Spleen (tissue), 11 donors: ENCODE measurements at regions not wholly inside any gene's neighbourhood (a gene's known extent, or its start where the extent isn't known, plus 50 kb on each side); places are given as distances from the start of the nearest gene placed in this dataset.
"Not testable (repeated sequence)": the region's sequence is repeated elsewhere in the genome, so short reads cannot be mapped to it uniquely, and the experiment has no call there.

Experiments
- DNase-seq: peaks from one replicate; pipeline ENCODE4 v3.0.0-alpha.2; 2020
- H3K27ac ChIP-seq, 8 donors: fragments of 200-600 bp; sonication (generic) in 7 of 8; 1 replicate in 4 of 8; 2 replicates in 4 of 8; pipeline versions ENCODE4 v1.5.0 to v1.8.0; 2016 to 2021; ENCODE audit warnings: inconsistent platforms in 4 of 8, mild to moderate bottlenecking in 4 of 8, moderate library complexity in 1 of 8
- H3K27me3 ChIP-seq, 7 donors: fragments of 200-600 bp; sonication (generic) in 6 of 7; replicated peaks in 1 of 7; 1 replicate in 4 of 7; 2 replicates in 3 of 7; pipeline versions ENCODE4 v1.5.0 to v1.8.0; 2016 to 2021; ENCODE audit warnings: inconsistent platforms in 3 of 7, mild to moderate bottlenecking in 1 of 7
- H3K36me3 ChIP-seq, 6 donors: fragments of 200-600 bp; sonication (generic) in 5 of 6; 1 replicate in 4 of 6; 2 replicates in 2 of 6; pipeline versions ENCODE4 v1.5.0 to v1.8.0; 2016 to 2021; ENCODE audit warnings: inconsistent platforms in 2 of 6
- H3K4me1 ChIP-seq, 6 donors: fragments of 200-600 bp; sonication (generic) in 5 of 6; 1 replicate in 3 of 6; 2 replicates in 3 of 6; pipeline versions ENCODE4 v1.5.0 to v1.8.0; 2016 to 2021; ENCODE audit warnings: inconsistent platforms in 3 of 6
- H3K4me3 ChIP-seq, 8 donors: fragments of 200-600 bp; sonication (generic) in 7 of 8; 1 replicate in 4 of 8; 2 replicates in 4 of 8; pipeline versions ENCODE4 v1.5.0 to v1.8.0; 2016 to 2021; ENCODE audit warnings: inconsistent platforms in 4 of 8, mild to moderate bottlenecking in 4 of 8, moderate library complexity in 2 of 8
- H3K9me3 ChIP-seq, 8 donors: fragments of 200-600 bp; sonication (generic) in 7 of 8; 1 replicate in 4 of 8; 2 replicates in 4 of 8; pipeline versions ENCODE4 v1.5.0 to v1.8.0; 2016 to 2021; ENCODE audit warnings: inconsistent platforms in 4 of 8
- POLR2A ChIP-seq, 3 donors: fragments of 450-650 bp; IDR thresholded peaks; one replicate each; pipeline ENCODE4 v1.5.1; 2017; ENCODE audit warnings: antibody characterized with exemption in 3 of 3, mild to moderate bottlenecking in 1 of 3
- POLR2AphosphoS5 ChIP-seq, 3 donors: sonication (generic); formaldehyde crosslinking; IDR thresholded peaks; one replicate each; pipeline ENCODE4 v1.5.1; 2017; ENCODE audit warnings: antibody characterized with exemption in 3 of 3
- WGBS, 5 donors: extraction: QIAGEN DNeasy Blood & Tissue Kit in 3 of 5; methylation state at CpG; one replicate each; pipeline versions ENCODE4 v1.1.5 to v1.1.7; 2013 to 2018; 5-methylcytosine and 5-hydroxymethylcytosine counted together
- intact Hi-C: fragments of 100-400 bp; cut with DNase I; formaldehyde crosslinking; loops from one replicate; pipeline ENCODE4 v1.15.0; 2023; ENCODE audit warnings: low total_unique reads
- TF ChIP-seq, protein P1 (sequence below), 11 experiments: fragments of 200-600 bp in 7 of 11; fragments of 450-650 bp in 4 of 11; sonication (generic) in 4 of 11; IDR thresholded peaks in 8 of 11; conservative IDR thresholded peaks in 3 of 11; 1 replicate in 7 of 11; 2 replicates in 4 of 11; pipeline versions ENCODE4 v1.4.0 to v1.8.0; 2016 to 2021; ENCODE audit warnings: antibody characterized with exemption in 11 of 11, inconsistent platforms in 4 of 11, mild to moderate bottlenecking in 1 of 11
- donor health status: healthy with polysubstance abuse.
- donor health status: DM: no; HTN: no; CAD: no; lungs with moderate emphysema.
- donor health status: DM: no; HTN: no; CAD: no.
- donor health status: Bipolar disorder and iron deficiency.
- donor health status: healthy.
- donor health status: DM: no; HTN: no; CAD: no.
- donor health status: DM: yes; HTN: yes; CAD: no.

DNA sequence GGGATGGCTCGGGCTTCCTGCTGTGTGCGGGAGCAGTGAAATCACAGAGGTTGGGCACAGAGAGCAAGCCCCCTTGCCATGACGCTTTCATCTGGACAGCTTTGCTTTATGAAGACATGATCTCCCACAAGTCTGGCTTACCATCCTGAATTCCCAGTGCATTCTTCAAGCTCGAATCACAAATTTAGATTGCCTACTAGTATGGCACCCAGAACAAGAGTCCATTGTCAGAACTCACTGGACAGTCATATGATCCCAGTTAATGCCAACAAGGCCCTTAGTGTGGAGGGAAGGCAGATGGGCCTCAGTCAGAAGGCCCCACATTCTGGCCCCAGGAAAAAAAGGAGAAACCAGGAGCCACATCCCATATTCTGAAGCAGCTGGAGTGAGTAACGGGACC, 147.3 kb upstream of the FOXQ1 start:
- WGBS, 5 donors = 72 to 82% (median 75%) methylated on average over 5 of the region's 5 CpGs
- H3K27me3 ChIP-seq = peaks cover 0 to 13% (median 0%) of the 10 kb centered on the region in 7 donors
- DNase-seq = no peak
- H3K9me3 ChIP-seq = no peaks in the 10 kb centered on the region
- no peak overlapping the region for H3K4me3 ChIP-seq
- intact Hi-C loops = no loop called here
- TF ChIP-seq POLR2A (IDR thresholded peaks at IDR 0.05) = no peak
- no peaks in the 10 kb centered on the region for H3K4me1 ChIP-seq
- no peak overlapping the region for H3K27ac ChIP-seq
- no peaks in the 10 kb centered on the region for H3K36me3 ChIP-seq

DNA sequence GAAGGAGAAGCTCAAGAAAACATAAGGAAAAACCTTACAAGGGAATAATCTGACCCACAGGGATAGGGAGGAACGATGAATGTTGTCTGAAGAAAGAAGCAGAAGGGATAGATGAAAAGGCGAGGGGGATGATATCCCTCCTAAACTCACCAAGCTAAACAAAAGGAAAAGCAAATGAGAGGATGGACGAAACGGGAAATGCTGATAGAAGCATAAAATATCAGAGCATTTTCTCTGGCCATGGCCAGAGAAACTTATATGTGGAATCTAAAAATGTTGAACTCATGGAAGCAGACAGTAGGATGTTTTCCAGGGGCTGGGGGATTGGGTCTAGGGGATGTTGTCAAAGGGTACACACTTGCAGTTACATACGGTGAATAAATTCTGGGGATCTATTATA, 148.4 kb upstream of the FOXQ1 start:
- WGBS, 5 donors = 68 to 88% (median 82%) methylated on average over 5 of the region's 5 CpGs

DNA sequence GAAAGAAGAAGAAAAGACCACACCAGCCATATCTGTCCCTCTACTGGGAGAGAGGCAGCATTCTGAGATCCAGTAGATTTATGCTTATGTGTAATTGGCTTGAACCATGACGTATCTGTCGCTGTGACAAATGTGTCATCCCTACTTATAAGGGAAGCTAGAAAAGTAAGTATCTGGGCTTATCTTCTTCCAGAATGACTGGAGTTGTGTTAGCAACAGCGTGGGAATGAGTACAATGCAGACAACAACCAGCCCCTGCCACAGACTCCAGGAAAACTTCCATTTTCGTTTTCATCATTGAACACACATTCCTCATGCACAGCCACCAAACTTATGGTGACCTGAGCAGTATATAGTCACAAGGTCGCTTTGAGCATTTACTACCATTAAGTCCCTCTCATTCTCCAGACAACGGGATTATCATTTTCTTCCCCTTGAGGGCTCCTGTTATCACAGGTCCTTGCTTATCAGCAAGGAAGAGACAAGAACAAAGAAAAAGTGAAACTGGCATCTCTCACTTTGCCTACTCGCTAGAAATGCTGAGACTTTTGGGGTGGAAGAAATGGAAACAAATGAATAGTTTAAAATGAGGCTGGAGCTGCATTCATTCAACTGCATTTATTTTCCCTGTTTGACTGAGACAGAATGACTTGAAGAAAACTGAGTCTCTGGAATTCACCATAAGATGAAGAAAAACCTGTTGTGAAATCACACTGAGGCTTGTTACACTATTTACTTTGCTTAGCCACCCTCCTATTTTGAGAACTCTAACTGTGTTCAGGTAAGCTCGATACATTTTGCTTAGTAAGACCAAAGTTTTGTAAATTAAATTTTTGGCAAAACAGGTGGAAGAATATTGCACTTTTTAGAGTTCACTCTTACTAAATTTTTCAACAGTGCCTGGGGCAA, 149.3 kb upstream of the FOXQ1 start:
- intact Hi-C loops = no loop called here
- Histone ChIP-seq H3K9me3 (peaks cover 0 to 3% (median 0%) of the 10 kb centered on the region in 8 donors), H3K36me3 (no peaks in the 10 kb centered on the region), H3K4me1 (no peaks in the 10 kb centered on the region), H3K27me3 (peaks cover 0 to 17% (median 0%) of the 10 kb centered on the region in 7 donors), H3K4me3 (peak overlapping the region in 5 of 8 donors; percentile 2 to 50 (median 19)), H3K27ac (peak overlapping the region in 1 of 8 donors; percentile 14)
- WGBS, 5 donors = 56 to 79% (median 68%) methylated on average over 8 of the region's 8 CpGs
- TF ChIP-seq, protein P1, sequence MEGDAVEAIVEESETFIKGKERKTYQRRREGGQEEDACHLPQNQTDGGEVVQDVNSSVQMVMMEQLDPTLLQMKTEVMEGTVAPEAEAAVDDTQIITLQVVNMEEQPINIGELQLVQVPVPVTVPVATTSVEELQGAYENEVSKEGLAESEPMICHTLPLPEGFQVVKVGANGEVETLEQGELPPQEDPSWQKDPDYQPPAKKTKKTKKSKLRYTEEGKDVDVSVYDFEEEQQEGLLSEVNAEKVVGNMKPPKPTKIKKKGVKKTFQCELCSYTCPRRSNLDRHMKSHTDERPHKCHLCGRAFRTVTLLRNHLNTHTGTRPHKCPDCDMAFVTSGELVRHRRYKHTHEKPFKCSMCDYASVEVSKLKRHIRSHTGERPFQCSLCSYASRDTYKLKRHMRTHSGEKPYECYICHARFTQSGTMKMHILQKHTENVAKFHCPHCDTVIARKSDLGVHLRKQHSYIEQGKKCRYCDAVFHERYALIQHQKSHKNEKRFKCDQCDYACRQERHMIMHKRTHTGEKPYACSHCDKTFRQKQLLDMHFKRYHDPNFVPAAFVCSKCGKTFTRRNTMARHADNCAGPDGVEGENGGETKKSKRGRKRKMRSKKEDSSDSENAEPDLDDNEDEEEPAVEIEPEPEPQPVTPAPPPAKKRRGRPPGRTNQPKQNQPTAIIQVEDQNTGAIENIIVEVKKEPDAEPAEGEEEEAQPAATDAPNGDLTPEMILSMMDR (IDR thresholded peaks at IDR 0.05 in 8 of 11, conservative IDR thresholded peaks at IDR 0.05 in 3 of 11) = no peak
- no peak for TF ChIP-seq POLR2AphosphoS5 (IDR thresholded peaks at IDR 0.05)
- no peak for TF ChIP-seq POLR2A (IDR thresholded peaks at IDR 0.05)
- no peak for DNase-seq

More for the DNA sequence above, 148.4 kb upstream of the FOXQ1 start:
- TF ChIP-seq POLR2AphosphoS5 (IDR thresholded peaks at IDR 0.05) (no peak), POLR2A (IDR thresholded peaks at IDR 0.05) (no peak)
- TF ChIP-seq, protein P1 (IDR thresholded peaks at IDR 0.05 in 8 of 11, conservative IDR thresholded peaks at IDR 0.05 in 3 of 11) = no peak
- Histone ChIP-seq H3K4me1 (no peaks in the 10 kb centered on the region), H3K27ac (no peak overlapping the region), H3K4me3 (no peak overlapping the region), H3K36me3 (no peaks in the 10 kb centered on the region), H3K9me3 (no peaks in the 10 kb centered on the region), H3K27me3 (peaks cover 0 to 16% (median 0%) of the 10 kb centered on the region in 7 donors)
- DNase-seq = no peak
- intact Hi-C loops = no loop called here

DNA sequence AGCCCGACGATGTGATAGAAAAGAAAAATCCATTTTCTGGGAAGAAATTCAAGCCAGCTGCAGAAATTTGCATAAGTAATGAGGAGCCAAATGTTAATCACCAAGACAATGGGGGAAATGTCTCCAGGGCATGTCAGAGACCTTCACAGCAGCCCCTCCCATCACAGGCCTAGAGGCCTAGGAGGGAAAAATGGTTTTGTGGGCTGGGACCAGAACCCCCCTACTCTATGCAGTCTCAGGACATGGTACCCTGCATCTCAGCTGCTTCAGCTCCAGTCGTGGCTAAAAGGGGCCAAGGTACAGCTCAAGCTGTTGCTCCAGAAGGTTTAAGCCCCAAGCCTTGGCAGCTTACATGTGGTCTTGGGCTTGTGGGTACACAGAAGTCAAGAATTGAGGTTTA, 155.5 kb upstream of the FOXQ1 start:
- intact Hi-C loops, H3K4me3 ChIP-seq, H3K36me3 ChIP-seq, H3K4me1 ChIP-seq, DNase-seq, H3K27ac ChIP-seq: not testable (repeated sequence)
- Histone ChIP-seq H3K9me3 (peaks cover 0 to 24% (median 10%) of the 10 kb centered on the region in 8 donors), H3K27me3 (peaks cover 0 to 30% (median 0%) of the 10 kb centered on the region in 7 donors)
- 72 to 91% (median 83%) methylated on average over 3 of the region's 3 CpGs for WGBS, 5 donors

DNA sequence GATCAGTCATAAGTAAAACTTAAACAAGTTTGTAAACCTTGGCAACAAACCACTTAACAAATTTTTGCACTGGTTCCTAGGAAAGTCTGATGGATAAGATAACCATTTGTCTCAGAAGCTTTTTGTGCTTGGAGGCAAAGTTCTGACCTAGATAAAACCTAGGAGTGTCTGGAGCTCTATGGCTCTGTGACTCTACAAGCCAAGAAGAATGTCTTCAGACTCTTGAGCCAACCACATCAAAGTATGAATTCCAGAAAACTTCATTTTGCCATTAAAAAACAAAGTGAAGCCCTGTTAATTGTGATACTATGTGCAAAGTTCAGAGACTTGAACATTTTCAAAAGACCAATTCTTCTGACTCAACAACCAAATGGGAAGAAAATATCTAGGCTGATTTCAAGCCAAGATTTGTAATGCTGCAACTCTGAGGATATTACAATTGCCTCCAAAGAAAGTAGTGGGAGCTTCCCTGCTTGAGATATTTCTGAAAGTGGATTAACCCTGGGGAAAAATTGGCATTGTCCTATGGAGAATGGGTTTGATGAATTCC, 158.1 kb upstream of the FOXQ1 start:
- Histone ChIP-seq H3K9me3 (peaks cover 0 to 24% (median 10%) of the 10 kb centered on the region in 8 donors), H3K4me1 (no peaks in the 10 kb centered on the region), H3K27me3 (peaks cover 0 to 33% (median 0%) of the 10 kb centered on the region in 7 donors), H3K36me3 (no peaks in the 10 kb centered on the region), H3K4me3 (no peak overlapping the region), H3K27ac (no peak overlapping the region)
- no peak for DNase-seq
- intact Hi-C loops = no loop called here
- TF ChIP-seq, protein P1 (IDR thresholded peaks at IDR 0.05 in 8 of 11, conservative IDR thresholded peaks at IDR 0.05 in 3 of 11) = no peak
- TF ChIP-seq POLR2A (IDR thresholded peaks at IDR 0.05) (no peak), POLR2AphosphoS5 (IDR thresholded peaks at IDR 0.05) (no peak)
